HAP-1 (cell line): ENCODE measurements at regions not wholly inside any gene's neighbourhood (a gene's known extent, or its start where the extent isn't known, plus 50 kb on each side); places are given as distances from the start of the nearest gene placed in this dataset.
"Not testable (repeated sequence)": the region's sequence is repeated elsewhere in the genome, so short reads cannot be mapped to it uniquely, and the experiment has no call there.

Experiments used
- DNase-seq, 2 experiments: peaks; one replicate each; pipeline ENCODE4 v3.0.0-alpha.2; 2016 to 2020; ENCODE audit warnings: low spot score in 2 of 2
- H3K27me3 ChIP-seq: fragments of 250-450 bp; sonication (Bioruptor Pico); 2 replicates; pipeline ENCODE4 v1.5.1; 2020; ENCODE audit warnings: low read depth, mild to moderate bottlenecking, moderate library complexity
- H3K36me3 ChIP-seq: fragments of 250-450 bp; sonication (Bioruptor Pico); replicated peaks from 2 replicates; pipeline ENCODE4 v1.5.1; 2020; ENCODE audit warnings: mild to moderate bottlenecking
- H3K4me1 ChIP-seq: fragments of 250-450 bp; sonication (Bioruptor Pico); 2 replicates; pipeline ENCODE4 v1.5.1; 2020; ENCODE audit warnings: mild to moderate bottlenecking
- H3K4me3 ChIP-seq: fragments of 250-450 bp; sonication (Bioruptor Pico); 2 replicates; pipeline ENCODE4 v1.5.1; 2020; ENCODE audit warnings: mild to moderate bottlenecking, moderate library complexity
- H3K9me3 ChIP-seq: fragments of 250-450 bp; sonication (Bioruptor Pico); 2 replicates; pipeline ENCODE4 v1.5.1; 2020; ENCODE audit warnings: mild to moderate bottlenecking, moderate library complexity
- in situ Hi-C: fragments of 300-500 bp; cut with MboI; formaldehyde crosslinking; loops from 3 replicates; pipeline ENCODE4 v1.14.3; 2020; ENCODE audit warnings: low sequenced_read_pairs, inconsistent platforms, mixed read lengths

GRCh38 chr4:123643691-123644090, 247.1 kb downstream of the SPRY1 start:
- Histone ChIP-seq H3K27me3 (no peaks in the 10 kb centered on the region), H3K4me1 (peaks cover 7% of the 10 kb centered on the region), H3K36me3 (no peaks in the 10 kb centered on the region), H3K4me3 (no peak overlapping the region), H3K9me3 (no peaks in the 10 kb centered on the region)
- in situ Hi-C loops, result no loop called here
- peak; percentile 55 to 67 for DNase-seq

GRCh38 chr4:123649250-123649644, 252.7 kb downstream of the SPRY1 start:
- Histone ChIP-seq H3K9me3 (no peaks in the 10 kb centered on the region), H3K27me3 (no peaks in the 10 kb centered on the region), H3K4me1 (peaks cover 16% of the 10 kb centered on the region), H3K36me3 (no peaks in the 10 kb centered on the region), H3K4me3 (no peak overlapping the region)
- in situ Hi-C loops, result no loop called here
- no peak for DNase-seq

DNA sequence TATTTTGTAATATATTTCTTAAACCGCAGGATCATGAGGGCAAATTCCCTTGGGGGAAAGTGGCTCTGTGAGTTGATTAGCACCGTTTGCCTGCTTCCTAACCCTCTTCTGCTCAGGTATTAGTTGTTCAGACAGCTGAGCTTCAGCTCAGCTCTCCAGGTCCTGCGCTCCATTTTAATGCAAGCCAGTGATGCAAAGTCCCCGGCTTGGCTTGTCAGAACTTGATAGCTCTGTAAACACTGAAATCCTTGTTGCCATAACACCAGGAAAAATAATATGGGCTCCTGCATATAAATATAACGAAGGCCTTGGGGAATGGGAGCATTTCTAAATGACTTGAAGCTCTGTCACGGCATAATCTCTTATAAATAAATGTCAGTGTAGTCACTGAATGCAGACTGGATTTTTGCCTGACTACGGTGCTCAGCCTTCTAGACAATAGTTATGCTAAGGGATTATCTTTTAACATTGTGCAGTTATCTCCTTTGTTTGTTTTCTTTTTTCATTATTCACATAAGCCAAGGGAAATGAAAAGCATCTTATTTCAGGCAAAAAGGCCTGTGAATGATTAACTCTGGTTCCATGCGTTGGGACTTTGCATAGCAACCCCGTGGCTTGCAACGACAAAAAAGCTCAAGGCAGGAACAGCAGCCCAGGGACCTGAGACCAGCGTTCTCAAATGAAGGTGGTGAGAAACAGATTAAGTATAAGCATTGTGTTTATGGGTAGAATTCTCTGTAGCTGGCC, 253.2 kb downstream of the SPRY1 start:
- Histone ChIP-seq H3K36me3 (no peaks in the 10 kb centered on the region), H3K4me3 (no peak overlapping the region), H3K4me1 (peaks cover 16% of the 10 kb centered on the region), H3K9me3 (no peaks in the 10 kb centered on the region), H3K27me3 (no peaks in the 10 kb centered on the region)
- DNase-seq, result peak; percentile 87 to 100
- in situ Hi-C loops, result loop anchor here (25.0 kb wide), 1 partner anchor 263 kb away; the partner anchor contains the start of gene SPRY1

DNA sequence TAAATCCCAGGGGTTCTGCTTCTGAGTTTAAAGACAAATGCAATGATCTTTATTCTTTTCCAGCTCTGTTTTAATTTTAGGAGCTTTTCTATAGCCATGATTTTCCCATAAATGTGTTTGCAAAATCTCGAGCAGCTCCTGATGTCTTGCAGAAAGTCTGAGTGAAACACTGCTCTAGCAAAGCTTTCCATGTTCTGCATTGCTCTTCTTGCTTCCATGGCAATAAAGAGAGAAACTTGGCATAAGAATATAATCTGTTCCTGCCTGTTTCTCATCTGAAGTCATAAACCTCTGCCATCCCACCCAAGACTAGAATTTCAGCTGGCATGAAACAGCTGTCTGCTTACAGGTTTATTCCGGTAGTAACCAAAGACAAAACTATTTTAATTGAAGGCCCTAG, 254.5 kb downstream of the SPRY1 start:
- DNase-seq, result no peak
- in situ Hi-C loops, result loop anchor here (25.0 kb wide), 1 partner anchor 264 kb away; the partner anchor contains the start of gene SPRY1
- peaks cover 16% of the 10 kb centered on the region for H3K4me1 ChIP-seq
- H3K9me3 ChIP-seq, result 0 out of 2 replicates have a peak, but pooled peaks cover under 1% of the 10 kb centered on the region
- H3K27me3 ChIP-seq, result no peaks in the 10 kb centered on the region
- no peaks in the 10 kb centered on the region for H3K36me3 ChIP-seq
- no peak overlapping the region for H3K4me3 ChIP-seq

DNA sequence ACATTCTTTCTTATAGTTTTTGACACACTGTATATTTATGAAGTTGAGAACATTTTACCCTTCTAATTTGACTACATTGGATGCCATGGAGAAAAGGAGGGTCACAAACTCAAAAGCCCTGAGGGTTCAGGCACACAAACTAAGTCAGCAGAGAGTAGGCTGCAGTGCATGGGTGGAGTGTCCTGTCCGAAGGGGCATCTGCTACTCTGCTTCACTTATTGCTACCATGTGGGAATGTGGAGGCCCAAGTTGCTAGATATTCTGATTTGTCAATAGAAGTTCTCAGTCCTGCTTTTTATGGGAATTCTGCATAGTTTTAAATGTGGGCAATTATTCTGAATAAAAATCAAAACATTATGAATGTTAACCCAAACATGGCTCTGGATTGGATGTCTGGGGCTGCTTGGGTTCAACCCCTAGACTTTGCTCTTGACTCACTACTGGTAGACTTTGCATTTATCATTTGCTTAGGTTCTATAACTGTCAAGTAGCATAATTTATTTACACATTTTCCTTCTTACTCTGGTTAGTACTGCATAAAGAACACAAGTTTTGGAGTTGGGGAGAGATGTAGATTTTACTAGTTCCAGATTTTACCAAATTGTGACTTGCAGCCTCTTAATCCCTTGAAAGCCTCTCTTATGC, 255.1 kb downstream of the SPRY1 start:
- in situ Hi-C loops, result loop anchor here (25.0 kb wide), 1 partner anchor 264 kb away; the partner anchor contains the start of gene SPRY1

DNA sequence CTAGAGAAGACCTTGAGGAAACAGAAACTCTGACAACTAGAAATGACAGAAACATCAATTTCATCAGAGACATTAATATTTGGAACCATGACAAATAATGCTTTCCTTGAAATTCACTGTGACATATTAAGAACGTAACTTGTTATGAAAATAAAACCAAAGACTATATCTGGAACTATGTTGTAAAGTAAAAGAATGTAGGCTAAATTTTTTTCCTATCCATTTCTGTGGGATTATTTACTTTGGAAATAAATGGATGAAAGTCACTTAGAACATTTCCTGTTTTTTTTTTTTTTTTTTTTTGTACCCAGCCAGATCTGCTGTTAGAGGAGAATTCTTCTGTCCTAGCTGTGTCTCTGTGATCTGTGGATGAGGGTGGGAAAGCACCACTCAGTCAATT, 255.9 kb downstream of the SPRY1 start:
- Histone ChIP-seq H3K36me3 (no peaks in the 10 kb centered on the region), H3K9me3 (0 out of 2 replicates have a peak, but pooled peaks cover 4% of the 10 kb centered on the region), H3K4me1 (peaks cover 16% of the 10 kb centered on the region), H3K4me3 (no peak overlapping the region), H3K27me3 (no peaks in the 10 kb centered on the region)
- DNase-seq, result no peak
- in situ Hi-C loops, result loop anchor here (25.0 kb wide), 1 partner anchor 265 kb away; the partner anchor contains the start of gene SPRY1

More for the DNA sequence above, 255.1 kb downstream of the SPRY1 start:
- DNase-seq, result no peak
- Histone ChIP-seq H3K4me3 (no peak overlapping the region), H3K9me3 (0 out of 2 replicates have a peak, but pooled peaks cover 4% of the 10 kb centered on the region), H3K27me3 (no peaks in the 10 kb centered on the region), H3K36me3 (no peaks in the 10 kb centered on the region), H3K4me1 (peaks cover 16% of the 10 kb centered on the region)

DNA sequence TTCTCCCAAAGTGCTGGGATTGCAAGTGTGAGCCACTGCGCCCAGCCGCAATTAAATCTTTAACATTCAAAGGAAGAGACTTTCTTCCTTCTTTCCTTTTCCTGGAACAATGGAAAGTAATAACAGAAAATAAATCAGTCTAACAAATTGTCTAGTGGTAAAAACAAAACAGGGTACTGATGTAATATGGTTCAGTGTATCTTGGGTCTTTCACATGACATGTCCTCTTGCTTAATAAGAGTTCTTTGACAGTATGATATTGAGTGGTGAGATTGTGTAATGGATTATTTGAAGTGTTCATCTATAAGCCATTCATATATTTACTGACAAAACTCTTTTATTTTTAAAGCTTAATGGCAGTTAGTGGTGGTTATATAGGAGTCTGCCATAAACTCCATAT, 256.6 kb downstream of the SPRY1 start:
- no peaks in the 10 kb centered on the region for H3K36me3 ChIP-seq
- no peaks in the 10 kb centered on the region for H3K27me3 ChIP-seq
- in situ Hi-C loops, result loop anchor here (25.0 kb wide), 1 partner anchor 266 kb away; the partner anchor contains the start of gene SPRY1
- peaks cover 16% of the 10 kb centered on the region for H3K4me1 ChIP-seq
- H3K9me3 ChIP-seq, result 0 out of 2 replicates have a peak, but pooled peaks cover 4% of the 10 kb centered on the region
- DNase-seq, result no peak
- no peak overlapping the region for H3K4me3 ChIP-seq

GRCh38 chr4:123656746-123657294, 260.2 kb downstream of the SPRY1 start:
- not testable (repeated sequence) for H3K4me1 ChIP-seq, H3K4me3 ChIP-seq, H3K9me3 ChIP-seq, DNase-seq, H3K27me3 ChIP-seq, H3K36me3 ChIP-seq
- in situ Hi-C loops, result loop anchor here (25.0 kb wide), 1 partner anchor 270 kb away; the partner anchor contains the start of gene SPRY1

DNA sequence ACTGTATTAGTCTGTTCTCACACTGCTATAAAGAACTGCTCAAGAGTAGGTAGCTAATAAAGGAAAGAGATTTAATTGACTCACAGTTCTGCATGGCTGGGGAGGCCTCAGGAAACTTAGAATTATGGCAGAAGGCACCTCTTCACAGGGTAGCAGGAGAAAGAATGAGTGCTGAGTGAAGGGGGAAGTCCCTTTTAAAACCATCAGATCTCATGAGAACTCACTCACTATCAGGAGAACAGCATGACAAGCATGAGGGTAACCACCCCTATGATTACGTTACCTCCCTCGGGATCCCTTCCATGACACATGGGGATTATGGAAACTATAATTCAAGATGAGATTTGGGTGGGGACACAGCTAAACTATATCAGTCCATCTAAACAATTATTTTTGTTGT, 261.0 kb downstream of the SPRY1 start:
- not testable (repeated sequence) for H3K9me3 ChIP-seq, H3K27me3 ChIP-seq, DNase-seq, H3K4me3 ChIP-seq, H3K4me1 ChIP-seq, H3K36me3 ChIP-seq
- in situ Hi-C loops, result loop anchor here (25.0 kb wide), 1 partner anchor 270 kb away; the partner anchor contains the start of gene SPRY1

GRCh38 chr4:123659262-123659661, 262.7 kb downstream of the SPRY1 start:
- no peak overlapping the region for H3K4me3 ChIP-seq
- no peak for DNase-seq
- no peaks in the 10 kb centered on the region for H3K36me3 ChIP-seq
- H3K27me3 ChIP-seq, result no peaks in the 10 kb centered on the region
- H3K4me1 ChIP-seq, result no peaks in the 10 kb centered on the region
- in situ Hi-C loops, result loop anchor here (25.0 kb wide), 1 partner anchor 272 kb away; the partner anchor contains the start of gene SPRY1
- 0 out of 2 replicates have a peak, but pooled peaks cover 4% of the 10 kb centered on the region for H3K9me3 ChIP-seq

GRCh38 chr4:123659730-123660129, 263.1 kb downstream of the SPRY1 start:
- Histone ChIP-seq H3K36me3 (no peaks in the 10 kb centered on the region), H3K9me3 (0 out of 2 replicates have a peak, but pooled peaks cover 4% of the 10 kb centered on the region), H3K4me1 (no peaks in the 10 kb centered on the region), H3K4me3 (no peak overlapping the region), H3K27me3 (no peaks in the 10 kb centered on the region)
- DNase-seq, result no peak
- in situ Hi-C loops, result loop anchor here (25.0 kb wide), 1 partner anchor 272 kb away; the partner anchor contains the start of gene SPRY1

DNA sequence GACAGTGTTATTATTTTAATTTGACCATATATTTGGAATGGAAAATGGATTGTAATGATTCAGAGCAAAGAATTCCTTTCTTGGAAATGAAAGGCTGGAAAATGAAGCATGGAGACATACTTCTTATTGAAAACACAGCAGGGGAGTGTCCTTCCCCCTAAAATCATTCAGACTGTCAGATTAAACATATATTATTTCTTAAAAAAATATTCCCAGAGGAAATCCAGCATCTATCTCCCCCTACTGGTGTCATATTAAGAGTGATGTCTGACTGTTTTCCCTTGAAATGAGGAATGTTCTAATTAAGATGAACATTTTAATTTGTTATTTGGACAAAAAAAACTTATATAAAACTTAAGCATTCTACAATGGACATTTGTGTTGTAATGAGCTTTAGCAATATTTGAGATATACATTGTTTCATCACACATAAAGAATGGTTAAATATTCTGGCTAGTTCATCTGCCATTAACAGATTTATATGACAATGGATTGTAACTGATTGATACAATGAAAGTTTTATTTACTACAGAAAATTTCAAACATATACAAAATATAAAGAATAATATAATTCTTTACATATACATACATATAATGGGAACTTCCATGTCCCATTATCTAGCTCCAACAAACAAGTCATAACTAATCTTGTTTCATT, 264.6 kb downstream of the SPRY1 start:
- in situ Hi-C loops, result loop anchor here (25.0 kb wide), 1 partner anchor 274 kb away; the partner anchor contains the start of gene SPRY1
- peak in 1 of 2 experiments; percentile 16 for DNase-seq

GRCh38 chr4:123662827-123663226, 266.2 kb downstream of the SPRY1 start:
- in situ Hi-C loops, result loop anchor here (25.0 kb wide), 1 partner anchor 276 kb away; the partner anchor contains the start of gene SPRY1
- no peaks in the 10 kb centered on the region for H3K9me3 ChIP-seq
- DNase-seq, result no peak
- no peaks in the 10 kb centered on the region for H3K4me1 ChIP-seq
- H3K27me3 ChIP-seq, result no peaks in the 10 kb centered on the region
- H3K4me3 ChIP-seq, result no peak overlapping the region
- no peaks in the 10 kb centered on the region for H3K36me3 ChIP-seq

More for the DNA sequence above, 264.6 kb downstream of the SPRY1 start:
- Histone ChIP-seq H3K36me3 (no peaks in the 10 kb centered on the region), H3K9me3 (0 out of 2 replicates have a peak, but pooled peaks cover 1% of the 10 kb centered on the region), H3K27me3 (no peaks in the 10 kb centered on the region), H3K4me3 (no peak overlapping the region), H3K4me1 (no peaks in the 10 kb centered on the region)
